Rectal smooth muscle tissue (tissue), 1 donor: ENCODE measurements at regions not wholly inside any gene's neighbourhood (a gene's known extent, or its start where the extent isn't known, plus 50 kb on each side); places are given as distances from the start of the nearest gene placed in this dataset.

Experiments
- H3K27ac ChIP-seq: one replicate; pipeline ENCODE4 v1.7.0; 2013; ENCODE audit warnings: low read depth, low read length, inconsistent platforms
- H3K27me3 ChIP-seq: one replicate; pipeline ENCODE4 v1.7.0; 2013; ENCODE audit warnings: low read length; ENCODE audit not compliant: control insufficient read depth, insufficient read depth
- H3K36me3 ChIP-seq: one replicate; pipeline ENCODE4 v1.7.0; 2013; ENCODE audit warnings: low read length; ENCODE audit not compliant: control insufficient read depth, insufficient read depth
- H3K4me1 ChIP-seq: one replicate; pipeline ENCODE4 v1.7.0; 2013; ENCODE audit warnings: low read length; ENCODE audit not compliant: control insufficient read depth, insufficient read depth
- H3K4me3 ChIP-seq: one replicate; pipeline ENCODE4 v1.7.0; 2013; ENCODE audit warnings: low read length
- H3K9ac ChIP-seq: one replicate; pipeline ENCODE4 v1.7.0; 2013; ENCODE audit warnings: low read length

DNA sequence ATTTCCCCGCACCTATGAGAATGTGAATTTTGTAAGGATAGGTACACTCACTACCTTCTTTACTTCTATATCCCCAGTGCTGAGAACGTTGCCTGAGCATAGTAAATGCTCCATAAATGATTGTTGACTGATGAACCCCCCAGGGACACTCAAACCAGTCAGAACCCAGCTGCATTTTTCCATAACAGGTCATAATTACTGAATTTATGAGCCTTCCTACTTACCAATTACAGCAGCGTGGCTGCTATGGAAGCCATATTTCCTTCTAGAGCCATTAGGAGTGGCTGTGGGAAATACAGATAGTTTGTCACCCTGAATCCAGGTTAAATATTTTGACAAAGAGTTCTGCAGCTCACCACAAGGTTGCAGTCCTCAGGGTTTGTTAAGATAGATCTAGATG, 135.0 kb downstream of the TAF11L14 start:
- Histone ChIP-seq H3K4me1 (no peaks in the 10 kb centered on the region), H3K4me3 (no peak overlapping the region), H3K9ac (no peak overlapping the region)

DNA sequence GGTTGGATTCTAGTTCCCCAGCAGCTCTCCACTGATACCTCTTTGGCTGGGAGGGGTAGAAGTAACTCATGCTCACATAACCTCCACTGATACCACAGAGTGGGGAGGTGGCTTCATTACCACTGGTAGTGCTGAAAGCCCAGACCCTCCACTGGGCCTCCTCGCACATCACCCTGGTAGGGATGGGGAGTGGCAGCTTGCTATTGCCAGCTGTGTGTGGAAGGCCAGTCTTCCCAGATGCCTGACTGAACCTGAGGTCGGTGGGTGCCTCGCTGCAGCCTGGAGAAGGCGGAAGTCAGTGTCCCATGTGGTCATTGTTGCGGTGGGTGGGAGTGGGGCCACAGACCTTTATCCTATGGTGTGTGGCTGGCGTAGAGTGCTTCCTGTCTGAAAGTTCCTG, 138.0 kb downstream of the TAF11L14 start:
- no peaks in the 10 kb centered on the region for H3K27me3 ChIP-seq
- no peak overlapping the region for H3K4me3 ChIP-seq
- no peaks in the 10 kb centered on the region for H3K36me3 ChIP-seq
- no peaks in the 10 kb centered on the region for H3K4me1 ChIP-seq
- no peak overlapping the region for H3K27ac ChIP-seq
- H3K9ac ChIP-seq = no peak overlapping the region

More for the DNA sequence above, 135.0 kb downstream of the TAF11L14 start:
- Histone ChIP-seq H3K27me3 (no peaks in the 10 kb centered on the region), H3K36me3 (no peaks in the 10 kb centered on the region), H3K27ac (no peak overlapping the region)

DNA sequence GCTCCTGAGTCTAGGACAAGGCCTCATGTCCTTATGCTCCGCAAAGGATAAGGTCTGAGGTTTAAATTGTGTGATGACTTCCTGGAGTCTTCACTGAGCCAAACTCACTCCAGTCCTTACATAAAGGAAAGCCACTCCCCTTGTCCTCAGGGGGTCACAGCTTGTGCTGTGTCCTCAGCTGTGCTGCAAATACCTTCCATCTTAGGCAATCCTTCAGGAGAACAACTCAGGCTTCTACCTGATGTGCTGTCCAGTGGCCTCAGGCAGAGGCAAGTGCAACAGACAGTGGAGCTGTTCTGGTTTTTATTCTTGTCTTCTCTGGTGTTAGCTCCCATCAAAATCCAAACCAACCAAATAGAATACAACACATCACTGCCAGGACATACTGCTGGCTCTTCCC, 151.5 kb downstream of the TAF11L14 start:
- no peaks in the 10 kb centered on the region for H3K4me1 ChIP-seq
- H3K27me3 ChIP-seq = no peaks in the 10 kb centered on the region
- H3K9ac ChIP-seq = no peak overlapping the region
- no peak overlapping the region for H3K27ac ChIP-seq
- no peak overlapping the region for H3K4me3 ChIP-seq
- no peaks in the 10 kb centered on the region for H3K36me3 ChIP-seq

GRCh38 chr5:17788351-17788750, 154.1 kb downstream of the TAF11L14 start:
- Histone ChIP-seq H3K9ac (no peak overlapping the region), H3K4me3 (no peak overlapping the region), H3K27ac (no peak overlapping the region)

DNA sequence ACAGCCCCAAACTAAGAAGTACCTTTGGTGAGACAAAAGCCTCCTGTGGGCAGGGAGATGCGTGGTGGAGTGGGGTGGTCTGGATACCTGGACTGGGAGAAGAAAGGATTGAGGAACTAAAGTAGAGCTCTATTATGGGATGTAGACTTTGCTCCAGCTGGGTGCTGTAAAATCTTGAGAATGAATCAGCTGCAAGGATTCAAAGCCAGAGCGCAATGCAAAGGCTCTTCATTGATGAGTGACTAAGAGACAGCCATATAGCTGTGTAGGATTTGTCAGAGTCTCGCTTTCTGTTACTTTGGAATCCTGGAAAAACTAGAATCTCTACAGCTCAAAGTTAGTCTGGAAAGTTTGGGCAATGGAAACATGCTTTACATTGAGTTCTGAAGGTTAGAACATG, 159.9 kb downstream of the TAF11L14 start:
- no peaks in the 10 kb centered on the region for H3K4me1 ChIP-seq
- no peak overlapping the region for H3K4me3 ChIP-seq
- H3K27ac ChIP-seq = no peak overlapping the region
- H3K36me3 ChIP-seq = no peaks in the 10 kb centered on the region
- H3K9ac ChIP-seq = no peak overlapping the region
- no peaks in the 10 kb centered on the region for H3K27me3 ChIP-seq

More at GRCh38 chr5:17788351-17788750, 154.1 kb downstream of the TAF11L14 start:
- H3K4me1 ChIP-seq = no peaks in the 10 kb centered on the region
- H3K27me3 ChIP-seq = no peaks in the 10 kb centered on the region
- no peaks in the 10 kb centered on the region for H3K36me3 ChIP-seq

- no peaks in the 10 kb centered on the region for H3K36me3 ChIP-seq
- H3K27me3 ChIP-seq = no peaks in the 10 kb centered on the region
- H3K4me1 ChIP-seq = no peaks in the 10 kb centered on the region
- H3K27ac ChIP-seq = no peak overlapping the region
- H3K4me3 ChIP-seq = no peak overlapping the region
- no peak overlapping the region for H3K9ac ChIP-seq
Measured at GRCh38 chr5:17794815-17795214, 160.6 kb downstream of the TAF11L14 start.

- Histone ChIP-seq H3K27ac (no peak overlapping the region), H3K27me3 (no peaks in the 10 kb centered on the region), H3K4me1 (no peaks in the 10 kb centered on the region), H3K9ac (no peak overlapping the region), H3K4me3 (no peak overlapping the region), H3K36me3 (no peaks in the 10 kb centered on the region)
Measured at GRCh38 chr5:17796142-17796541, 161.9 kb downstream of the TAF11L14 start.

DNA sequence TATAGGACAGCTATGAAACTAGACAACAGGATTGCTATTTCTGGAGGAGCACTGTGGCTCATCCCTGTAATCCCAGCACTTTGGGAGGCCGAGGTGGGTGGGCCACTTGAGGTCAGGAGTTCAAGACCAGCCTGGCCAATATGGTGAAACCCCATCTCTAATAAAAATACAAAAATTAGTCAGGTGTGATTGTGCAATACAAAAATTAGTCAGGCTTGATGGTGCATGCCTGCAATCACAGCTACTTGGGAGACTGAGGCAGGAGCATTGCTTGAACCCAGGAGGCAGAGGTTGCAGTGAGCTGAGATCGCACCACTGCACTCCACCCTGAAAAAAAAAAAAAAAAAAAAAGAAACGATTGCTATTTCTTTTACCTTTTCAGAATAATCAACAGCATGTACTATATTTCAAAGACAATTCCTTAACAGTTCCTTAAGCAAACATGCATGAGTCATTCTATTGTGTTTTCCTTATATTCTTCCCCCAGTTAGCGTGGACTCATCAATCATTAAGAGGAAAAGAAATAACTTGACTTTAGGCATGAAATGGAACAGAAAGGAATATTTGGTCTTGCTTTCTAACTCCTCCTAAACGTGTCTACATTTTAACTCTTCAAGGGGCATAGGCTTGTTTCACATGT, 162.6 kb downstream of the TAF11L14 start:
- Histone ChIP-seq H3K27me3 (no peaks in the 10 kb centered on the region), H3K4me1 (no peaks in the 10 kb centered on the region), H3K9ac (no peak overlapping the region), H3K27ac (no peak overlapping the region), H3K4me3 (no peak overlapping the region), H3K36me3 (no peaks in the 10 kb centered on the region)

DNA sequence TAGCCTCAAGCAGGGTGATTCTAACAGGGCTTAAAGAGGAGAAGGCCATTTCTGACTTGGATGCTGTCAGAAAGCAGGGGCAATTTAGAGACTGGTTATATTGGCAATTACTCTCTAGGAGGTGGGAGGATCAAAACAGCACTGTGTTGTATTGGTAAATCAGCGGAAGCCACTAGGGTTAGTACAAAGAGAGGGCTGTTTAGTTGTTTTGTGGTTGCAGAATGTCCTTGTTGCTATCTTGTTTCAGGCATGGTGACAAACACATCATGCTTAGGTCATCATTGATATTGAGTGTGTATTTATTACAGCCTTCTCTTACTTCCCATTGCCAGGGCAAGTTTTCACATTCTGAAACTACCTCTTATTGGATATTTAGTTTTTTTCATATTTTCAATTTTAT, 165.3 kb downstream of the TAF11L14 start:
- no peak overlapping the region for H3K27ac ChIP-seq
- no peak overlapping the region for H3K9ac ChIP-seq
- no peaks in the 10 kb centered on the region for H3K4me1 ChIP-seq
- no peaks in the 10 kb centered on the region for H3K27me3 ChIP-seq
- H3K4me3 ChIP-seq = no peak overlapping the region
- H3K36me3 ChIP-seq = no peaks in the 10 kb centered on the region

DNA sequence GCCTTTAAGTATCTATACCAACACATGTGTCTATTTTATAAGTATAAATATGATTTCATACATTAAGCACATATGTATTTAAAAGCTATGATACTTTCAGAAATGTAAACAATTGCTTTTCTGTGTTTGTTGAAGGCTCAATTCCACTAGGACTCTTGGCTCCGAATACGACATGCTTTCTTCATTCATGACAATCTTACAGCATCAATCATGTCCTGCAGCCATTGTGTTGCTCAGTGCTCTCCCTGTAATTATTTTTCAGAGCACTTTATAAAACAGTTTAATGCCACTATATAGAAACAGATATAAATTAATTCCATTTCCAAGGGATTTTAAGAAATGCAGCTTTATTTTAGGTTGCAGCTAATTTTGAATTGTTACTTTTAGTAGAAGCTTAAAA, 167.3 kb downstream of the TAF11L14 start:
- H3K9ac ChIP-seq = no peak overlapping the region
- no peaks in the 10 kb centered on the region for H3K27me3 ChIP-seq
- no peaks in the 10 kb centered on the region for H3K4me1 ChIP-seq
- H3K36me3 ChIP-seq = no peaks in the 10 kb centered on the region
- no peak overlapping the region for H3K4me3 ChIP-seq
- no peak overlapping the region for H3K27ac ChIP-seq

- no peak overlapping the region for H3K4me3 ChIP-seq
- H3K4me1 ChIP-seq = no peaks in the 10 kb centered on the region
- no peak overlapping the region for H3K27ac ChIP-seq
Measured at GRCh38 chr5:17802256-17802655, 168.0 kb downstream of the TAF11L14 start.

DNA sequence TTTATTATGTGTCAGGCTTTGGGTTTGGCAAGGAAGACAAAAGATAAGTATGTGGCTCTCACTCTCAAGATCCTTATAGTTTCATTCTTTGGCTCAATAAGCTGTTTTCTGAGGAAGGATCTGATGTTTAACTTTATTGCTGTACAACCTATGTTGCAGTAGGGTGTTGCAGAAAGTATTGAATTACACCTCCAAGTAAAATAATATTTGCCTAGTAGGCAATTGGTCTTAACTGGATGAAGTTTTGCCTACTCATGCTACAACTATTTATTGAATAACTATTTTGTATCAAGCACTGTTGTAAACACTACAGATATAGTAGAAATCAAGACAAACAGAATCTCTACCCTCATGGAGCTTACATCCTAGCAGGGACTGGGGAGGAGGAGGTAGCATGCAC, 169.7 kb downstream of the TAF11L14 start:
- Histone ChIP-seq H3K4me1 (no peaks in the 10 kb centered on the region), H3K9ac (no peak overlapping the region), H3K27me3 (no peaks in the 10 kb centered on the region), H3K27ac (no peak overlapping the region), H3K36me3 (no peaks in the 10 kb centered on the region), H3K4me3 (no peak overlapping the region)

More at GRCh38 chr5:17802256-17802655, 168.0 kb downstream of the TAF11L14 start:
- H3K9ac ChIP-seq = no peak overlapping the region
- H3K36me3 ChIP-seq = no peaks in the 10 kb centered on the region
- H3K27me3 ChIP-seq = no peaks in the 10 kb centered on the region

DNA sequence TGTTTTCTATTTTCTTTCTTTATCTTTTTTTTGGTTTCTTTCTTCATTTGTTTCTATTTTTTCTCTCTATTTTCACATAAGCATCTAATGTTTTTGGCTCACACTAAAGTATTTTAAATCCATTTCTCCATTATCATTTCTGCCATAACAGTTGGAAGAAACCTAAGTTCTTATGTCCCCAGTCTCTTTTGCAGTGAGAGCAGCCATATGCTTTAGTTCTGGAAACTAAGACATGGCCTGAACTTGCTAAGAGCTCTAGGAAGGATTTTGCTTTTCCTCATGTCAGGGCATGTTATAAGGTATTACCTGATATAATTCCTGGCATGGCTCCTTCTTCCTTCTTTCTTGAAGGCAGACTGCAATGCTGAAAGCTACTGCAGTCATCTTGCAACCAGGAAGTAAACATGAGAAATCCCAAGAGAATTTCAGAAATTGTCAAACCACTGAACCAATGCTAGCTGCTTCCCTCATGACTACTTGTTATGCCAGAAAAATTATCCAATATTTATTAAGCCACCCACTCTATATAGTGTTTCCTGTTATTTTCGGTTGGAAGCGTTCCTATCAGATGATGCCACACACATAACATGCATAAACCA, 171.1 kb downstream of the TAF11L14 start:
- no peaks in the 10 kb centered on the region for H3K27me3 ChIP-seq
- no peak overlapping the region for H3K4me3 ChIP-seq
- no peaks in the 10 kb centered on the region for H3K4me1 ChIP-seq
- no peak overlapping the region for H3K27ac ChIP-seq
- H3K9ac ChIP-seq = no peak overlapping the region
- H3K36me3 ChIP-seq = no peaks in the 10 kb centered on the region
